ENCODE measurements at regions not wholly inside any gene's neighbourhood (a gene's known extent, or its start where the extent isn't known, plus 50 kb on each side); places are given as distances from the start of the nearest gene placed in this dataset.

DNA sequence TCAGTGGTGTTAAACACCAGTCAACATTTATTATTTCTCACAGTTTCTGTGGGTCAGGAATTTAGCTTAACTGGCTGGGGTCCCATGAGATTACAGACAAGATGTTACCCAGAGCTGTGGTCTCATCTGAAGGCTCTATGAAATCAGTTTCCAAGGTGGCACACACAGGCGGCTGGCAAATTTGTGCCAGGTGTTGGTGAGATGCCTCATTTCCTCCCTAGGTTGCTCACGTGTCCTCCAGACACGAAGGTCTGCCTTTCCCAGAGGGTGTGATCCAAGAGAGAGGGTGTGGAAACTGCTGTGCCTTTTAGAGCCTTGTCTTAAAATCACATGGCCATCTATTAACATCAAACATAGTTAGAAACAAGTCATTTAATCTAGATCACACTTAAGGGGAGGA lies 209.0 kb downstream of the JCAD start:
- Mint-ChIP-seq H3K4me3 (no peak overlapping the region), H3K27me3 (ENCODE audit: low read depth) (peaks cover 1% of the 10 kb centered on the region; the same call in 1 of the 2 replicates), H3K4me1 (no peaks in the 10 kb centered on the region), H3K9me3 (peaks cover 0 to 2% of the 10 kb centered on the region in 2 experiments; a peak in 3 of 5 replicates), H3K27ac (no peak overlapping the region), H3K36me3 (ENCODE audit: insufficient read depth in 1 of 3, low read depth in 3 of 3) (peaks cover 0 to 2% (median 0%) of the 10 kb centered on the region in 3 experiments; a peak in 2 of 7 replicates)
- no peaks in the 10 kb centered on the region for H3K27me3 ChIP-seq (ENCODE audit: insufficient read depth, low read length)
- no peak overlapping the region for H2AFZ ChIP-seq (ENCODE audit: low read length)
- no peak overlapping the region for H2BK20ac ChIP-seq (ENCODE audit: low read depth, low read length, poor library complexity, severe bottlenecking)
- H3K23ac ChIP-seq (ENCODE audit: insufficient read length, low read depth, low read length) = no peak overlapping the region
- no peak overlapping the region for H2BK5ac ChIP-seq (ENCODE audit: insufficient read length, low read length)
- H3K4me1 ChIP-seq (ENCODE audit: insufficient read depth, low read length) = no peaks in the 10 kb centered on the region
- no peaks in the 10 kb centered on the region for H3K23me2 ChIP-seq (ENCODE audit: insufficient read length, low read depth, low read length, poor library complexity, severe bottlenecking)
- no peak overlapping the region for H4K91ac ChIP-seq (ENCODE audit: insufficient read length, low read depth, low read length)
- no peak overlapping the region for H3K4me2 ChIP-seq (ENCODE audit: insufficient read depth, insufficient read length, low read length)
- no peak overlapping the region for H3K14ac ChIP-seq (ENCODE audit: insufficient read depth, low read length)
- no peak overlapping the region for H2BK120ac ChIP-seq (ENCODE audit: low read depth, low read length, poor library complexity, severe bottlenecking)
- no peaks in the 10 kb centered on the region for H4K20me1 ChIP-seq (ENCODE audit: control insufficient read depth, insufficient read depth, insufficient read length)
- no peak overlapping the region for H2BK15ac ChIP-seq (ENCODE audit: low read depth, low read length)
- no peak overlapping the region for H2BK12ac ChIP-seq (ENCODE audit: insufficient read length, low read depth, low read length)
- no peak overlapping the region for H4K8ac ChIP-seq (replicated peaks; ENCODE audit: insufficient read length, low read depth, low read length)
- no peak for DNase-seq
- no peaks in the 10 kb centered on the region for H3K9me3 ChIP-seq (ENCODE audit: control insufficient read depth, low read depth, low read length)
- no peak overlapping the region for H3K18ac ChIP-seq (ENCODE audit: insufficient read length, low read depth, low read length)
- no peak overlapping the region for H4K5ac ChIP-seq (ENCODE audit: insufficient read length, low read depth, low read length)
- H3T11ph ChIP-seq (ENCODE audit: low read length) = no peak overlapping the region
- no peak overlapping the region for H3K9ac ChIP-seq (ENCODE audit: extremely low read depth, insufficient read length, low read length)
- WGBS (ENCODE audit: extremely low coverage, insufficient read length, low lambda C conversion rate) = no CpG with 5 or more reads among the region's 3 CpGs
- H3K79me1 ChIP-seq (ENCODE audit: insufficient read depth, low read depth, low read length, poor library complexity, severe bottlenecking) = no peaks in the 10 kb centered on the region
- no peak for TF ChIP-seq CTCF (conservative IDR thresholded peaks at IDR 0.05)
- no peaks in the 10 kb centered on the region for H3K79me2 ChIP-seq (ENCODE audit: insufficient read depth, low read length)
- H3K4ac ChIP-seq (ENCODE audit: low read depth, low read length) = no peak overlapping the region
- H3K56ac ChIP-seq (ENCODE audit: insufficient read length, low read depth, low read length) = no peak overlapping the region
- no peak overlapping the region for H2AK5ac ChIP-seq (ENCODE audit: insufficient read length, low read length)
- no peak overlapping the region for H3K27ac ChIP-seq (ENCODE audit: insufficient read length, low read depth, low read length)
